Trophoblast cell (in vitro differentiated cells and primary cell): ENCODE measurements at regions not wholly inside any gene's neighbourhood (a gene's known extent, or its start where the extent isn't known, plus 50 kb on each side); places are given as distances from the start of the nearest gene placed in this dataset.
A peak's percentile ranks its signal among the peaks of the same experiment; 100 is the strongest.

Source experiments
- DNase-seq, 2 donors: peaks; one replicate each; pipeline ENCODE4 v3.0.0-alpha.2; 2016
- H2AFZ ChIP-seq: 2 replicates; pipeline ENCODE4 v1.6.1; 2013; ENCODE audit warnings: low read length, moderate library complexity, mild to moderate bottlenecking; ENCODE audit not compliant: insufficient read depth, poor library complexity
- H2AK5ac ChIP-seq: 2 replicates; pipeline ENCODE4 v1.6.1; 2013; ENCODE audit warnings: mild to moderate bottlenecking, low read length
- H2BK120ac ChIP-seq: 2 replicates; pipeline ENCODE4 v1.6.1; 2013; ENCODE audit warnings: low read length, mild to moderate bottlenecking, moderate library complexity; ENCODE audit not compliant: insufficient read depth, poor library complexity
- H2BK12ac ChIP-seq: 2 replicates; pipeline ENCODE4 v1.6.1; 2013; ENCODE audit warnings: mild to moderate bottlenecking, low read length, moderate library complexity
- H2BK5ac ChIP-seq: 2 replicates; pipeline ENCODE4 v1.6.1; 2013; ENCODE audit warnings: low read length, low read depth, moderate library complexity, mild to moderate bottlenecking; ENCODE audit not compliant: poor library complexity
- H3K14ac ChIP-seq: 2 replicates; pipeline ENCODE4 v1.6.1; 2013; ENCODE audit warnings: mild to moderate bottlenecking, low read length
- H3K18ac ChIP-seq: 2 replicates; pipeline ENCODE4 v1.6.1; 2013; ENCODE audit warnings: mild to moderate bottlenecking, low read length
- H3K23ac ChIP-seq: 2 replicates; pipeline ENCODE4 v1.6.1; 2013; ENCODE audit warnings: low read length
- H3K27ac ChIP-seq: 2 replicates; pipeline ENCODE4 v1.5.1; 2013; ENCODE audit warnings: low read depth, mild to moderate bottlenecking, inconsistent platforms, low read length, moderate library complexity
- H3K27me3 ChIP-seq: 2 replicates; pipeline ENCODE4 v1.6.1; 2013; ENCODE audit warnings: inconsistent platforms, mild to moderate bottlenecking, low read length, moderate library complexity; ENCODE audit not compliant: insufficient read depth
- H3K36me3 ChIP-seq, 2 experiments: 1 replicate in 1 of 2; 2 replicates in 1 of 2; pipeline ENCODE4 v1.6.1; 2013; ENCODE audit warnings: low read length in 2 of 2, mild to moderate bottlenecking in 2 of 2, moderate library complexity in 1 of 2; ENCODE audit not compliant: insufficient read depth in 2 of 2, control insufficient read depth in 1 of 2
- H3K4ac ChIP-seq: 2 replicates; pipeline ENCODE4 v1.6.1; 2013; ENCODE audit warnings: low read depth, mild to moderate bottlenecking, low read length, moderate library complexity
- H3K4me1 ChIP-seq, 2 experiments: 1 replicate in 1 of 2; 2 replicates in 1 of 2; pipeline ENCODE4 v1.6.1; 2013; ENCODE audit warnings: low read length in 2 of 2, mild to moderate bottlenecking in 2 of 2, moderate library complexity in 1 of 2; ENCODE audit not compliant: insufficient read depth in 2 of 2, control insufficient read depth in 1 of 2
- H3K4me2 ChIP-seq: 2 replicates; pipeline ENCODE4 v1.6.1; 2013; ENCODE audit warnings: inconsistent platforms, mild to moderate bottlenecking, low read length, moderate library complexity
- H3K4me3 ChIP-seq: 2 replicates; pipeline ENCODE4 v1.5.1; 2013; ENCODE audit warnings: mild to moderate bottlenecking, low read depth, low read length, inconsistent platforms
- H3K79me1 ChIP-seq: one replicate; pipeline ENCODE4 v1.6.1; 2013; ENCODE audit warnings: low read length
- H3K79me2 ChIP-seq: 2 replicates; pipeline ENCODE4 v1.6.1; 2013; ENCODE audit warnings: low read length, mild to moderate bottlenecking; ENCODE audit not compliant: control insufficient read depth, insufficient read depth, poor library complexity
- H3K9ac ChIP-seq: 2 replicates; pipeline ENCODE4 v1.6.1; 2013; ENCODE audit warnings: mild to moderate bottlenecking, low read length
- H3K9me3 ChIP-seq: 2 replicates; pipeline ENCODE4 v1.6.1; 2013; ENCODE audit warnings: low read depth, mild to moderate bottlenecking, control low read depth, inconsistent platforms, low read length; ENCODE audit not compliant: insufficient read depth
- H4K12ac ChIP-seq: 2 replicates; pipeline ENCODE4 v1.6.1; 2013; ENCODE audit warnings: low read depth, mild to moderate bottlenecking, low read length, moderate library complexity
- H4K8ac ChIP-seq: 2 replicates; pipeline ENCODE4 v1.6.1; 2013; ENCODE audit warnings: low read depth, mild to moderate bottlenecking, low read length, moderate library complexity
- H4K91ac ChIP-seq: one replicate; pipeline ENCODE4 v1.6.1; 2013; ENCODE audit warnings: low read depth, mild to moderate bottlenecking, low read length, moderate library complexity
- WGBS: extraction: QIAGEN DNeasy Blood & Tissue Kit; methylation state at CpG from one replicate; pipeline ENCODE4 v1.1.7; 2013; ENCODE audit warnings: missing lambda C conversion rate; ENCODE audit not compliant: insufficient read length, insufficient coverage; ENCODE audit errors: extremely low coverage; 5-methylcytosine and 5-hydroxymethylcytosine counted together

DNA sequence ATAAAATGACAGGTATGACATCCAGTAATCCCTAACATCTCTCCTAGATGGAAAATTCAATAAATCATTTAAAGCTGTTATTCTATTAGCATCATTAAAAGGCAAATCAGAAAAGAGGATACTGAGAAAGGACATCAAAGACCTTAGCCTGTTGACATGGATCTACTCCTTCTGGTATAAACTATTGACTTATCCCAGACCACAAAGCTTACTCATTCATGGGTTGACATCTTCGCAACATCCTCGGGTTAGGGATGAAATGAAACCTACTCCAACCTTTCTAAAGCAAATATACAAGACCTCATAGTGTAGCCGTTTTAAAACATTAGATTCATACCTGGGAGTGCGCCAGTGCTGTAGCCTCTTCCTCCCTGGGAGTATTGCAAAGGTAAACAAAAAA, 191.5 kb upstream of the BTG1 start:
- no peak overlapping the region for H3K4me3 ChIP-seq
- no peak overlapping the region for H3K27ac ChIP-seq
- WGBS, result no CpG with 5 or more reads among the region's 4 CpGs
- H3K4ac ChIP-seq, result no peak overlapping the region
- no peak overlapping the region for H4K8ac ChIP-seq
- H2BK5ac ChIP-seq, result no peak overlapping the region
- H3K36me3 ChIP-seq, result no peaks in the 10 kb centered on the region
- no peak overlapping the region for H3K14ac ChIP-seq
- no peak for DNase-seq
- no peaks in the 10 kb centered on the region for H3K79me2 ChIP-seq
- no peak overlapping the region for H4K91ac ChIP-seq
- no peak overlapping the region for H2AFZ ChIP-seq
- H3K9me3 ChIP-seq, result peaks cover 3% of the 10 kb centered on the region
- H3K4me1 ChIP-seq, result peaks cover 12 to 15% of the 10 kb centered on the region in 2 experiments
- no peak overlapping the region for H3K9ac ChIP-seq
- H2AK5ac ChIP-seq, result no peak overlapping the region
- H4K12ac ChIP-seq, result no peak overlapping the region
- peaks cover 8% of the 10 kb centered on the region for H3K79me1 ChIP-seq
- no peak overlapping the region for H3K18ac ChIP-seq
- peak overlapping the region; percentile 22 for H2BK12ac ChIP-seq
- no peak overlapping the region for H3K23ac ChIP-seq
- no peak overlapping the region for H2BK120ac ChIP-seq
- H3K4me2 ChIP-seq, result no peak overlapping the region
- H3K27me3 ChIP-seq, result no peaks in the 10 kb centered on the region

DNA sequence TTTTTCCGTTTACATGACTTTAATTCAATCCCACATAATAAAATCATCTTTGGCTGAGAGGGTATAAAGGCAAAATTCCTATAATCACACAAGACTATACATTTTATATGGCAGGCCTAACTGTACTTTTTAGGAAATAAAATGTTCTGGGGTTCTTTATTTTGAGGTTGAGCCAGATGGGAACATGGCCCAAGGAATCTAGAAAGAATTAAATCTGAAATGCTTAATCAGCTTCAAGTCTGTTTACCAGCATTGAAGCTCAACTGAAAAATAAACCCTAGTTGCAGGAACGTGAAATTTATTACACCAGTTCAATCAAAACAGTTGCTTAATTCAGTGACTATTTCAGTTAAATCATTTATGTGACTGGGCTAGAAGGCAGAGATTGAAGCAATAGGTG, 191.0 kb upstream of the BTG1 start:
- H3K9ac ChIP-seq, result no peak overlapping the region
- H3K23ac ChIP-seq, result no peak overlapping the region
- H3K27me3 ChIP-seq, result no peaks in the 10 kb centered on the region
- peaks cover 12 to 15% of the 10 kb centered on the region in 2 experiments for H3K4me1 ChIP-seq
- no peak overlapping the region for H3K4me3 ChIP-seq
- no peak overlapping the region for H2BK12ac ChIP-seq
- H4K8ac ChIP-seq, result no peak overlapping the region
- no peak overlapping the region for H2AK5ac ChIP-seq
- H3K27ac ChIP-seq, result no peak overlapping the region
- peaks cover 8% of the 10 kb centered on the region for H3K79me1 ChIP-seq
- H2BK5ac ChIP-seq, result no peak overlapping the region
- DNase-seq, result no peak
- peaks cover 3% of the 10 kb centered on the region for H3K9me3 ChIP-seq
- H3K4ac ChIP-seq, result no peak overlapping the region
- H3K4me2 ChIP-seq, result no peak overlapping the region
- no peak overlapping the region for H3K18ac ChIP-seq
- no peak overlapping the region for H3K14ac ChIP-seq
- WGBS, result no CpG with 5 or more reads among the region's 2 CpGs
- H2BK120ac ChIP-seq, result no peak overlapping the region
- H3K79me2 ChIP-seq, result no peaks in the 10 kb centered on the region
- no peak overlapping the region for H2AFZ ChIP-seq
- H4K91ac ChIP-seq, result no peak overlapping the region
- H3K36me3 ChIP-seq, result no peaks in the 10 kb centered on the region
- H4K12ac ChIP-seq, result no peak overlapping the region

DNA sequence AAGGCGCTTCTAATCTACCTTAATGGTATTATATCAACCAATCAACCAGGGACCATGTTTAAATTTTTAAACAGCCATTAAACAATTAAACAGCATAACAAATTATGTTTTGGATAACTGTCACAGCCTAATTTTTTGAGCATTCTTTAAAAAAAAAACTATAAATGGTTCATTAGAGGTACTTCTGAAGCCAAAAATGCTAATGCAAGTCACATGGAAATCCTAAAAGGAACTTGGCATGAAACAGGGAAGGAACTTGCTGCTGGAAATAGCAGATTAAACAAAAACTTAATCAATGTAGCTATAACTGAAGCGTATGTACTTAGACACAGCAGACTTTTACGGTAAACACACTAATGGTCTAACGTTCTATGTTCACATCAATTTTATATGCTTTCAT, 190.2 kb upstream of the BTG1 start:
- Histone ChIP-seq H3K36me3 (no peaks in the 10 kb centered on the region), H3K9me3 (peaks cover 3% of the 10 kb centered on the region), H3K27me3 (no peaks in the 10 kb centered on the region), H3K4me3 (no peak overlapping the region), H3K79me2 (no peaks in the 10 kb centered on the region), H2AFZ (no peak overlapping the region), H2BK5ac (no peak overlapping the region), H3K23ac (no peak overlapping the region), H3K4ac (no peak overlapping the region), H3K4me2 (no peak overlapping the region), H2AK5ac (no peak overlapping the region), H4K91ac (no peak overlapping the region), H4K8ac (no peak overlapping the region), H3K9ac (no peak overlapping the region), H2BK120ac (no peak overlapping the region), H3K14ac (no peak overlapping the region), H3K18ac (no peak overlapping the region), H3K4me1 (peaks cover 9 to 12% of the 10 kb centered on the region in 2 experiments), H3K79me1 (peaks cover 8% of the 10 kb centered on the region), H3K27ac (no peak overlapping the region), H4K12ac (no peak overlapping the region), H2BK12ac (no peak overlapping the region)
- DNase-seq, result no peak
- no CpG with 5 or more reads among the region's 4 CpGs for WGBS

DNA sequence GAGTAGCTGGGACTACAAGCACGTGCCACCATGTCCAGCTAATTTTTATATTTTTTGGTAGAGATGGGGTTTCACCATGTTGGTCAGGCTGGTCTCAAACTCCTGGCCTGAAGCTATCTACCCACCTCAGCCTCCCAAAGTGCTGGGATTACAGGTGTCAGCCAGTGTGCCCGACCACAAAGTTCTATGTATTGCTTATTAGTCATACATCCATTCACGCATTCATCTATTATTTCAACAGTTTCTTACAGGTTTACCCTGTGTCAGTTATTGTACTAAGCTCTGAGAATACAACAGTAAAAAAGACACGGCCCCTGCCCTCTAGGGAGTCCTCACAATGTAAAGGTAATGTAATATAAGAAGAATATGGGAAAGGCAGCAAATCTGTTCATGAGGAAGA, 188.9 kb upstream of the BTG1 start:
- no peak overlapping the region for H3K4me2 ChIP-seq
- peaks cover 6% of the 10 kb centered on the region for H3K79me1 ChIP-seq
- no peak overlapping the region for H3K18ac ChIP-seq
- no peak overlapping the region for H4K8ac ChIP-seq
- H3K14ac ChIP-seq, result no peak overlapping the region
- no peaks in the 10 kb centered on the region for H3K36me3 ChIP-seq
- no peak overlapping the region for H2BK5ac ChIP-seq
- no peak overlapping the region for H3K4me3 ChIP-seq
- H3K27me3 ChIP-seq, result no peaks in the 10 kb centered on the region
- no peak overlapping the region for H3K27ac ChIP-seq
- no peak for DNase-seq
- H2BK120ac ChIP-seq, result no peak overlapping the region
- H3K23ac ChIP-seq, result no peak overlapping the region
- WGBS, result no CpG with 5 or more reads among the region's 4 CpGs
- no peak overlapping the region for H2AK5ac ChIP-seq
- no peaks in the 10 kb centered on the region for H3K79me2 ChIP-seq
- no peak overlapping the region for H3K9ac ChIP-seq
- H3K9me3 ChIP-seq, result peaks cover 5% of the 10 kb centered on the region
- H2AFZ ChIP-seq, result no peak overlapping the region
- H3K4ac ChIP-seq, result no peak overlapping the region
- no peak overlapping the region for H4K91ac ChIP-seq
- peaks cover 6 to 8% of the 10 kb centered on the region in 2 experiments for H3K4me1 ChIP-seq
- H2BK12ac ChIP-seq, result no peak overlapping the region
- H4K12ac ChIP-seq, result no peak overlapping the region
